SU-DHL-6 (cell line): ENCODE measurements at regions not wholly inside any gene's neighbourhood (a gene's known extent, or its start where the extent isn't known, plus 50 kb on each side); places are given as distances from the start of the nearest gene placed in this dataset.

Source experiments
- H2AFZ ChIP-seq: fragments of 200-600 bp; sonication (generic); 2 replicates; pipeline ENCODE4 v1.6.1; 2014; ENCODE audit warnings: low read depth, mild to moderate bottlenecking, moderate library complexity, mixed read lengths, antibody characterized with exemption, low read length; ENCODE audit not compliant: severe bottlenecking
- H3F3A ChIP-seq: fragments of 200-600 bp; shearing (Covaris generic); 2 replicates; pipeline ENCODE4 v1.6.0; 2016; ENCODE audit warnings: antibody characterized with exemption, mild to moderate bottlenecking; ENCODE audit not compliant: insufficient read depth
- H3K27ac ChIP-seq: fragments of 200-600 bp; sonication (generic); 2 replicates; pipeline ENCODE4 v1.5.1; 2016; ENCODE audit warnings: low read depth, mild to moderate bottlenecking, low read length, moderate library complexity, mixed read lengths
- H3K27me3 ChIP-seq: fragments of 200-600 bp; sonication (generic), shearing (Covaris generic); 2 replicates; pipeline ENCODE4 v1.6.0; 2014; ENCODE audit warnings: mild to moderate bottlenecking, low read length
- H3K36me3 ChIP-seq: fragments of 200-600 bp; sonication (generic); 2 replicates; pipeline ENCODE4 v1.6.1; 2014; ENCODE audit warnings: mild to moderate bottlenecking, low read length, mixed read lengths
- H3K4me2 ChIP-seq: fragments of 300-600, 200-600 bp; shearing (Covaris generic), sonication (generic); 2 replicates; pipeline ENCODE4 v1.6.0; 2014; ENCODE audit warnings: low read length, low read depth, mild to moderate bottlenecking; ENCODE audit not compliant: poor library complexity, severe bottlenecking
- H3K4me3 ChIP-seq: fragments of 200-600 bp; sonication (generic); 2 replicates; pipeline ENCODE4 v1.5.1; 2014; ENCODE audit warnings: antibody characterized with exemption, low read length, mild to moderate bottlenecking, mixed read lengths; ENCODE audit not compliant: insufficient read depth, poor library complexity, severe bottlenecking
- H3K79me2 ChIP-seq: fragments of 200-600 bp; sonication (generic); 2 replicates; pipeline ENCODE4 v1.6.1; 2014; ENCODE audit warnings: mild to moderate bottlenecking, low read length, moderate library complexity; ENCODE audit not compliant: insufficient read depth
- H3K9ac ChIP-seq: fragments of 200-600 bp; sonication (generic); 2 replicates; pipeline ENCODE4 v1.7.0; 2014; ENCODE audit warnings: mild to moderate bottlenecking, low read length
- H3K9me2 ChIP-seq: fragments of 200-600 bp; sonication (generic); replicated peaks from 2 replicates; pipeline ENCODE4 v1.6.1; 2014; ENCODE audit warnings: low read length; ENCODE audit not compliant: insufficient read depth
- H3K9me3 ChIP-seq: fragments of 200-600 bp; sonication (generic); 2 replicates; pipeline ENCODE4 v1.6.1; 2014; ENCODE audit warnings: low read length, mixed read lengths; ENCODE audit not compliant: insufficient read depth
- H4K20me1 ChIP-seq: fragments of 200-600 bp; sonication (generic); 2 replicates; pipeline ENCODE4 v1.6.1; 2014; ENCODE audit warnings: low read depth, mild to moderate bottlenecking, antibody characterized with exemption, low read length, moderate library complexity, mixed read lengths
- CTCF ChIP-seq: fragments of 200-600 bp; sonication (generic); IDR thresholded peaks from one replicate; pipeline ENCODE4 v1.5.1; 2017; ENCODE audit warnings: antibody characterized with exemption, mild to moderate bottlenecking, low read length, moderate library complexity; ENCODE audit not compliant: insufficient read depth, poor library complexity, severe bottlenecking
- EZH2phosphoT487 ChIP-seq: fragments of 200-600 bp; sonication (generic), shearing (Covaris generic); conservative IDR thresholded peaks from 2 replicates; pipeline ENCODE4 v1.6.1; 2018; ENCODE audit warnings: mild to moderate bottlenecking, antibody characterized with exemption, low read length, moderate library complexity, mixed read lengths

GRCh38 chr21:25459365-25459764 lies 147.9 kb downstream of the MRPL39 start:
- Histone ChIP-seq H3K9me3 (no peaks in the 10 kb centered on the region), H2AFZ (no peak overlapping the region), H3K9ac (no peak overlapping the region), H3K27ac (no peak overlapping the region), H3K79me2 (no peaks in the 10 kb centered on the region), H3K4me2 (peak overlapping the region; percentile 11), H3F3A (no peaks in the 10 kb centered on the region), H4K20me1 (no peaks in the 10 kb centered on the region), H3K36me3 (no peaks in the 10 kb centered on the region), H3K4me3 (no peak overlapping the region), H3K9me2 (no peaks in the 10 kb centered on the region), H3K27me3 (no peaks in the 10 kb centered on the region)
- TF ChIP-seq CTCF (no peak), EZH2phosphoT487 (no peak)

GRCh38 chr21:25458484-25458883 lies 148.8 kb downstream of the MRPL39 start:
- Histone ChIP-seq H3K27me3 (no peaks in the 10 kb centered on the region), H3K4me3 (no peak overlapping the region), H3K4me2 (no peak overlapping the region), H3K9me3 (no peaks in the 10 kb centered on the region), H3K9ac (no peak overlapping the region), H3K79me2 (no peaks in the 10 kb centered on the region), H4K20me1 (no peaks in the 10 kb centered on the region), H3K9me2 (no peaks in the 10 kb centered on the region), H3K36me3 (no peaks in the 10 kb centered on the region), H3K27ac (no peak overlapping the region), H2AFZ (no peak overlapping the region), H3F3A (no peaks in the 10 kb centered on the region; the same call in 1 of the 2 replicates)
- no peak for TF ChIP-seq EZH2phosphoT487
- no peak for TF ChIP-seq CTCF

- Histone ChIP-seq H3K9ac (no peak overlapping the region), H4K20me1 (no peaks in the 10 kb centered on the region), H2AFZ (no peak overlapping the region), H3K9me3 (no peaks in the 10 kb centered on the region), H3K27me3 (no peaks in the 10 kb centered on the region), H3K79me2 (no peaks in the 10 kb centered on the region), H3K27ac (no peak overlapping the region), H3K4me2 (peak overlapping the region; percentile 43), H3F3A (no peaks in the 10 kb centered on the region; the same call in 1 of the 2 replicates), H3K36me3 (no peaks in the 10 kb centered on the region), H3K9me2 (no peaks in the 10 kb centered on the region), H3K4me3 (no peak overlapping the region)
- TF ChIP-seq CTCF (no peak), EZH2phosphoT487 (no peak)
Measured at GRCh38 chr21:25457946-25458345, 149.3 kb downstream of the MRPL39 start.

- no peak overlapping the region for H3K9ac ChIP-seq
- H2AFZ ChIP-seq, result no peak overlapping the region
- no peaks in the 10 kb centered on the region for H3K27me3 ChIP-seq
- H3K4me3 ChIP-seq, result no peak overlapping the region
- no peaks in the 10 kb centered on the region for H4K20me1 ChIP-seq
- no peaks in the 10 kb centered on the region for H3K36me3 ChIP-seq
- H3K9me3 ChIP-seq, result no peaks in the 10 kb centered on the region
- TF ChIP-seq CTCF, result no peak
- no peak for TF ChIP-seq EZH2phosphoT487
- H3K4me2 ChIP-seq, result peak overlapping the region; percentile 43
- H3K9me2 ChIP-seq, result no peaks in the 10 kb centered on the region
- H3F3A ChIP-seq, result no peaks in the 10 kb centered on the region; the same call in 1 of the 2 replicates
- no peaks in the 10 kb centered on the region for H3K79me2 ChIP-seq
- H3K27ac ChIP-seq, result no peak overlapping the region
Measured at GRCh38 chr21:25457411-25457810, 149.9 kb downstream of the MRPL39 start.
